ENCODE measurements at regions not wholly inside any gene's neighbourhood (a gene's known extent, or its start where the extent isn't known, plus 50 kb on each side); places are given as distances from the start of the nearest gene placed in this dataset.

DNA sequence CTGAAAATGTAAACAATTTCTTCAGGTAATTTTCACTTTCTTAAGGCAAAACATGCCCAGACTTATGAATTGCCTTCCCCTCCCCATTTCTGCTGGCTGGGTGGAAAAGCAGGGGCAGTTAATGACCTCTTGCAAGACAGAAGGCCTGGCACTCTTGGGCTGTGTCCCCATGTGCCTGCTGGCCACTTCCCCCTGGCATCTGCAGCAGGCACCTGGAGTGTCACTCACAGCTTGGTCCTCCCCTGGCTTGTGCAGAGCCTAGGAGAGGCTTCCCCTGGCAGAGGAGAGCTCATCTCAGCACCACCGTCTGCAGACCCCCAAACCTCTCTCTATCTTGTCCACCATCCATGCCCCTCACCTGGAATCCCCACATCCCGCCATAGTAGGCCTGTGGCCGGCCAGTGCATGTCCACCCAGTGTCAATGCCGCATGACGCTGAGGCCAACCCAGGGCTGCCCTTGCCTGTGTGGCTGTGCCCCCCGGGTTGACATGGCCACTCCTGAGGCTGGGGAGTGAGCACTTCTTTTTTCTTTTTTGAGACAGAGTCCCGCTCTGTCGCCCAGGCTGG lies 83.5 kb upstream of the SLC22A23 start:
- no peak overlapping the region for H3K27ac Mint-ChIP-seq (ENCODE audit: unreplicated experiment)
- Histone ChIP-seq H3K4me1 (peaks cover 34% of the 10 kb centered on the region), H3K9me3 (no peaks in the 10 kb centered on the region), H3K4me3 (ENCODE audit: low read depth, low read length) (no peak overlapping the region), H3K27me3 (replicated peaks; ENCODE audit: control insufficient read depth, insufficient read depth, low read length) (no peaks in the 10 kb centered on the region), H3K36me3 (ENCODE audit: control insufficient read depth, insufficient read depth, low read length) (no peaks in the 10 kb centered on the region)
- H3K4me1 Mint-ChIP-seq (ENCODE audit: low read depth, unreplicated experiment): peaks cover 20% of the 10 kb centered on the region
- ChIA-PET POLR2A (no interaction called here), CTCF (no interaction called here)
- no peaks in the 10 kb centered on the region for H3K27me3 Mint-ChIP-seq (ENCODE audit: insufficient read depth, unreplicated experiment)
- no TSS peak for BruUV-seq (replicated peaks)
- H3K9me3 Mint-ChIP-seq (ENCODE audit: unreplicated experiment): peaks cover 10% of the 10 kb centered on the region
- intact Hi-C loops (cut with micrococcal nuclease; ENCODE audit: unreplicated experiment): no loop called here
- H3K4me3 Mint-ChIP-seq (ENCODE audit: unreplicated experiment): no peak overlapping the region
- DNase-seq: no peak
- H3K36me3 Mint-ChIP-seq (ENCODE audit: insufficient read depth, unreplicated experiment): no peaks in the 10 kb centered on the region
- TF ChIP-seq CTCF (IDR thresholded peaks at IDR 0.05; ENCODE audit: insufficient read depth in 1 of 2, low read depth in 1 of 2, low read length in 1 of 2, severe bottlenecking in 1 of 2, unreplicated experiment in 1 of 2): no peak

DNA sequence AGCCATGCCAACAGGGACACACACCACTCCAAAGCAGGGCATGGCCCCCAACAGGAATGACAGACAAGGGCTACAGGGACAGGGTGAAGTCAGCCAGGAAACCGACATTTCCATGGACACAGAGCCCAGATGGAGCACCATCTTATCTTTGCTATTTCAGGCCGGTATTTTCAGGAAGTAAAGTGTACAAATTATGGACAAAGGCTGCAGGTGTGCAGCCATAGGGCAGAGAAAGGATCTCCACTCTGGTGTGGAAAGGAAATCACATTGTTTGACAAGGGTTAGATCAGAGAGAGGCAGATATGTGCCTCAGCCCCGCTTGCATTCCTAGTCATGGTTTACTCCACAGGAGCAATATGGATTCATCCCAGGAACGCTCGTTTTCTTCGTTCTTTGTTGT lies 81.7 kb upstream of the SLC22A23 start:
- no TSS peak for BruUV-seq (replicated peaks)
- peaks cover 4% of the 10 kb centered on the region for H3K9me3 Mint-ChIP-seq (ENCODE audit: unreplicated experiment)

DNA sequence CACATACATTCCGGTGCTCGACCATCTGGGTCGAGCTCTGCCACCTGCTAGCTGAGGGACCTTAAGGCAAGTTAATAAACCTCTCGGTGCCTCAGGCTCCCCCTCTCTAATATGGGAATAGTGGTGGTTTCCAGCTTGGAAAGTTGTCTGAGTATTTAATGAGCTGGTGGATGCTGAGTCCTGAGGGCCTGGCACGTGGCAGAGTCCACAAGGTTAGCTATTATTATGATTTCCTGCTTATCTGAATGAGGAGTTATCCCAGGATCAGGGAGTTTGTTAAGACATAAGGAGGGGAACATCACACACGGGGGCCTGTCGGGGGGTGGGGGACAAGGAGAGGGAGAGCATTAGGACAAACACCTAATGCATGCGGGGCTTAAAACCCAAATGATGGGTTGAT lies 80.1 kb upstream of the SLC22A23 start:
- intact Hi-C loops (cut with micrococcal nuclease; ENCODE audit: unreplicated experiment): no loop called here
- no peak overlapping the region for H3K27ac Mint-ChIP-seq (ENCODE audit: unreplicated experiment)
- peaks cover 9% of the 10 kb centered on the region for H3K4me1 Mint-ChIP-seq (ENCODE audit: low read depth, unreplicated experiment)
- no peak overlapping the region for H3K4me3 ChIP-seq (ENCODE audit: low read depth, low read length)
- no peak for DNase-seq
- H3K27me3 ChIP-seq (replicated peaks; ENCODE audit: control insufficient read depth, insufficient read depth, low read length): no peaks in the 10 kb centered on the region
- POLR2A ChIA-PET: no interaction called here
- H3K9me3 Mint-ChIP-seq (ENCODE audit: unreplicated experiment): no peaks in the 10 kb centered on the region
- H3K4me1 ChIP-seq: peaks cover 20% of the 10 kb centered on the region
- no TSS peak for BruUV-seq (replicated peaks)
- no peaks in the 10 kb centered on the region for H3K27me3 Mint-ChIP-seq (ENCODE audit: insufficient read depth, unreplicated experiment)
- no peaks in the 10 kb centered on the region for H3K36me3 ChIP-seq (ENCODE audit: control insufficient read depth, insufficient read depth, low read length)
- TF ChIP-seq CTCF (IDR thresholded peaks at IDR 0.05; ENCODE audit: insufficient read depth in 1 of 2, low read depth in 1 of 2, low read length in 1 of 2, severe bottlenecking in 1 of 2, unreplicated experiment in 1 of 2): no peak
- CTCF ChIA-PET: interaction anchor here (0.6 kb wide), 1 partner anchor 584 kb away, joined by 3 read pairs; no protein-coding TSS in a partner anchor
- H3K4me3 Mint-ChIP-seq (ENCODE audit: unreplicated experiment): no peak overlapping the region
- no peaks in the 10 kb centered on the region for H3K9me3 ChIP-seq
- no peaks in the 10 kb centered on the region for H3K36me3 Mint-ChIP-seq (ENCODE audit: insufficient read depth, unreplicated experiment)

More for the DNA sequence above, 81.7 kb upstream of the SLC22A23 start:
- POLR2A ChIA-PET: no interaction called here
- no peaks in the 10 kb centered on the region for H3K27me3 ChIP-seq (replicated peaks; ENCODE audit: control insufficient read depth, insufficient read depth, low read length)
- no peak overlapping the region for H3K4me3 ChIP-seq (ENCODE audit: low read depth, low read length)
- TF ChIP-seq CTCF (IDR thresholded peaks at IDR 0.05; ENCODE audit: insufficient read depth in 1 of 2, low read depth in 1 of 2, low read length in 1 of 2, severe bottlenecking in 1 of 2, unreplicated experiment in 1 of 2): no peak
- Mint-ChIP-seq H3K36me3 (ENCODE audit: insufficient read depth, unreplicated experiment) (no peaks in the 10 kb centered on the region), H3K27ac (ENCODE audit: unreplicated experiment) (no peak overlapping the region), H3K4me1 (ENCODE audit: low read depth, unreplicated experiment) (peaks cover 16% of the 10 kb centered on the region), H3K27me3 (ENCODE audit: insufficient read depth, unreplicated experiment) (no peaks in the 10 kb centered on the region), H3K4me3 (ENCODE audit: unreplicated experiment) (no peak overlapping the region)
- CTCF ChIA-PET: no interaction called here
- peaks cover 29% of the 10 kb centered on the region for H3K4me1 ChIP-seq
- H3K9me3 ChIP-seq: no peaks in the 10 kb centered on the region
- intact Hi-C loops (cut with micrococcal nuclease; ENCODE audit: unreplicated experiment): no loop called here
- H3K36me3 ChIP-seq (ENCODE audit: control insufficient read depth, insufficient read depth, low read length): no peaks in the 10 kb centered on the region
- no peak for DNase-seq

Data from Caco-2 (cell line).